ENCODE measurements at regions not wholly inside any gene's neighbourhood (a gene's known extent, or its start where the extent isn't known, plus 50 kb on each side); places are given as distances from the start of the nearest gene placed in this dataset.

GRCh38 chr1:95806171-95806570 lies 572.2 kb downstream of the RWDD3 start:
- H3K27ac ChIP-seq (ENCODE audit: low read depth, low read length): no peak overlapping the region

GRCh38 chr1:95809391-95809790 lies 575.4 kb downstream of the RWDD3 start:
- Histone ChIP-seq H3K36me3 (ENCODE audit: low read length) (no peaks in the 10 kb centered on the region), H3K9me3 (ENCODE audit: insufficient read depth, low read length) (no peaks in the 10 kb centered on the region), H3K27me3 (ENCODE audit: low read length) (no peaks in the 10 kb centered on the region), H3K27ac (ENCODE audit: low read depth, low read length) (no peak overlapping the region), H3K79me2 (ENCODE audit: insufficient read depth, low read length) (no peaks in the 10 kb centered on the region), H3K4me3 (ENCODE audit: insufficient read depth, low read length, poor library complexity, severe bottlenecking) (no peak overlapping the region), H3K4me2 (ENCODE audit: low read depth, low read length, poor library complexity, severe bottlenecking) (no peak overlapping the region), H3F3A (ENCODE audit: insufficient read depth) (no peaks in the 10 kb centered on the region), H3K9ac (ENCODE audit: low read length) (no peak overlapping the region), H3K9me2 (replicated peaks; ENCODE audit: insufficient read depth, low read length) (no peaks in the 10 kb centered on the region), H4K20me1 (ENCODE audit: low read depth, low read length) (no peaks in the 10 kb centered on the region), H2AFZ (ENCODE audit: low read depth, low read length, severe bottlenecking) (no peak overlapping the region)
- TF ChIP-seq CTCF (IDR thresholded peaks at IDR 0.05; ENCODE audit: insufficient read depth, low read length, poor library complexity, severe bottlenecking): no peak
- no peak for TF ChIP-seq EZH2phosphoT487 (conservative IDR thresholded peaks at IDR 0.05; ENCODE audit: low read length)

More at GRCh38 chr1:95806171-95806570, 572.2 kb downstream of the RWDD3 start:
- Histone ChIP-seq H3K9me3 (ENCODE audit: insufficient read depth, low read length) (no peaks in the 10 kb centered on the region), H4K20me1 (ENCODE audit: low read depth, low read length) (no peaks in the 10 kb centered on the region), H3K9me2 (replicated peaks; ENCODE audit: insufficient read depth, low read length) (no peaks in the 10 kb centered on the region), H3K4me2 (ENCODE audit: low read depth, low read length, poor library complexity, severe bottlenecking) (no peak overlapping the region), H2AFZ (ENCODE audit: low read depth, low read length, severe bottlenecking) (no peak overlapping the region), H3K36me3 (ENCODE audit: low read length) (no peaks in the 10 kb centered on the region), H3F3A (ENCODE audit: insufficient read depth) (no peaks in the 10 kb centered on the region), H3K4me3 (ENCODE audit: insufficient read depth, low read length, poor library complexity, severe bottlenecking) (no peak overlapping the region), H3K79me2 (ENCODE audit: insufficient read depth, low read length) (no peaks in the 10 kb centered on the region), H3K9ac (ENCODE audit: low read length) (no peak overlapping the region), H3K27me3 (ENCODE audit: low read length) (no peaks in the 10 kb centered on the region)
- TF ChIP-seq CTCF (IDR thresholded peaks at IDR 0.05; ENCODE audit: insufficient read depth, low read length, poor library complexity, severe bottlenecking): no peak
- TF ChIP-seq EZH2phosphoT487 (conservative IDR thresholded peaks at IDR 0.05; ENCODE audit: low read length): no peak

- no peaks in the 10 kb centered on the region for H3K79me2 ChIP-seq (ENCODE audit: insufficient read depth, low read length)
- H3K9me2 ChIP-seq (replicated peaks; ENCODE audit: insufficient read depth, low read length): no peaks in the 10 kb centered on the region
- H3K9me3 ChIP-seq (ENCODE audit: insufficient read depth, low read length): no peaks in the 10 kb centered on the region
- no peaks in the 10 kb centered on the region for H3K36me3 ChIP-seq (ENCODE audit: low read length)
- H4K20me1 ChIP-seq (ENCODE audit: low read depth, low read length): no peaks in the 10 kb centered on the region
- no peak overlapping the region for H3K4me3 ChIP-seq (ENCODE audit: insufficient read depth, low read length, poor library complexity, severe bottlenecking)
- no peak for TF ChIP-seq CTCF (IDR thresholded peaks at IDR 0.05; ENCODE audit: insufficient read depth, low read length, poor library complexity, severe bottlenecking)
- no peak for TF ChIP-seq EZH2phosphoT487 (conservative IDR thresholded peaks at IDR 0.05; ENCODE audit: low read length)
- no peak overlapping the region for H2AFZ ChIP-seq (ENCODE audit: low read depth, low read length, severe bottlenecking)
- H3K4me2 ChIP-seq (ENCODE audit: low read depth, low read length, poor library complexity, severe bottlenecking): no peak overlapping the region
- H3K27ac ChIP-seq (ENCODE audit: low read depth, low read length): no peak overlapping the region
- H3K27me3 ChIP-seq (ENCODE audit: low read length): no peaks in the 10 kb centered on the region
- no peaks in the 10 kb centered on the region for H3F3A ChIP-seq (ENCODE audit: insufficient read depth)
- H3K9ac ChIP-seq (ENCODE audit: low read length): no peak overlapping the region
Measured at GRCh38 chr1:95815511-95815910, 581.5 kb downstream of the RWDD3 start.
